HS-27A (cell line): ENCODE measurements at regions not wholly inside any gene's neighbourhood (a gene's known extent, or its start where the extent isn't known, plus 50 kb on each side); places are given as distances from the start of the nearest gene placed in this dataset.
A peak's percentile ranks its signal among the peaks of the same experiment; 100 is the strongest.
"Not testable (repeated sequence)": the region's sequence is repeated elsewhere in the genome, so short reads cannot be mapped to it uniquely, and the experiment has no call there.

Experiments
- DNase-seq: peaks from one replicate; pipeline ENCODE4 v3.0.0-alpha.2; 2012; ENCODE audit warnings: low read depth, missing footprints

DNA sequence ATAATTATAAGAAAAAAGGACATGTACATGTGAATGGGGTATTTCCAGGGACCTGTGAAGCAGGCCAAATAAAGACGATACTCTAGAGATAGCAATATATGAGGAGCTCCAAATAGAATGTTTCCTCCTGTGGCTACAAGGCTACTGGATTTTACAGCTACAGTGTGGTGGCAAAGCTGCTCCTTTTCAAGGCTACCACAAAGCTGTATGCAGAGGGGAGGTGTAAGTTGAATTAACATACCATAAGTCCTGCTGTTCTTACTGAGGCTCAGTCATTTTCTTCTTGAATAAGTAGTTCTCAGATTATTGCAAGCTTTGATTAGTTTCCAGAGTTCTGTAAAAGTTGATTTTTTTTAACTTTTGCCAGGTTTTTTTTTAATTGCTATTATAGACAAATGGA, 1184.6 kb upstream of the EPHA6 start:
- no peak for DNase-seq

DNA sequence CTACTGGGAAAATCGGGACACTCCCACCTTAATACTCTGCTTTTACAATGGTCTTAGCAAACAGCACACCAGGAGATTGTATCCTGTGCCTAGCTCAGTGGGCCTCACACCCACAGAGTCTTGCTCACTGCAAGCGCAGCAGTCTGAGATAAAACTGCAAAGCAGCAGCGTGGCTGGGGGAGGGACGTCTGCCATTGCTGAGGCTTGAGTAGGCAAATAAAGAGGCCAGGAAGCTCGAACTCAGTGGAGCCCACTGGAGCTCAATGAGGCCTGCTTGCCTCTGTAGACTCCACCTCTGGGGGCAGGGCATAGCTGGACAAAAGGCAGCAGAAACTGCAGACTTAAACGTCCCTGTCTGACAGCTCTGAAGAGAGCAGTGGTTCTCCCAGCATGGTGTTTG, 1169.1 kb upstream of the EPHA6 start:
- no peak for DNase-seq

DNA sequence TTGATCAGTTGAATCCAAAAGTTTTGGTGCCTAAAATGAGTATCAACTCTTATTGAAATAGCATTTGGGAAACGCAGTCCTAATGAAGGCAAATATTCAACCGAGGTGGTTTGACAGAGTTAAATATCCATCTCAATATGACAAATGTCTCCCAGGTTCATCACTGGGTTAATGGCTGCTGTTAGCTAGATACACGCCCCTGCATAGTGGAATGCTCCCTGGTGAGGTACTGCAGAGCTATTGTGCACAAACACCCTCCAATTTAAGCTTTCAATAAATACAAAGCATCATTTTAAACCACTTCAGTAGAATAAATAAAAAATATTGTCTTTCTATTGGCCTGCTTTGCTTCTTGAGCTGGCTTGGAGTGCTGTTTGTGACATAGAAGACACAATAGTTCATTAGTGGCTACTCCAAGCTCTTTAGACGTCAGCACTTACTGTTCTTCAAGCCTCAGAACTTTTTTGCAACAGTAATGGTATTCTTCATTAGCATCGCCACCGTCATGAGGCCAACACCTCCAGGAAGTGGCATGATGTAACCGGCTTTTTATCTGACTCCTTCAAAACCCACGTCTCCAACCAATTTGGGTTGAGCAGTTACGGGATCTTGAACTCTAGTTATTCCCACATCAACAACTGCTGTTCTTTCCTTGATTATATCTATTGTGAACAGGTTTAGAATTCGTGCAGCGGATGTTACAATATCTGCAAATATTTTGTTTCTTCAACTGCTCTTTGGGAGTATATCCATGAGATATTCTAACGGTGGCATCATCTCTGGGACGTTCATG, 1159.6 kb upstream of the EPHA6 start:
- DNase-seq = peak; percentile 45

DNA sequence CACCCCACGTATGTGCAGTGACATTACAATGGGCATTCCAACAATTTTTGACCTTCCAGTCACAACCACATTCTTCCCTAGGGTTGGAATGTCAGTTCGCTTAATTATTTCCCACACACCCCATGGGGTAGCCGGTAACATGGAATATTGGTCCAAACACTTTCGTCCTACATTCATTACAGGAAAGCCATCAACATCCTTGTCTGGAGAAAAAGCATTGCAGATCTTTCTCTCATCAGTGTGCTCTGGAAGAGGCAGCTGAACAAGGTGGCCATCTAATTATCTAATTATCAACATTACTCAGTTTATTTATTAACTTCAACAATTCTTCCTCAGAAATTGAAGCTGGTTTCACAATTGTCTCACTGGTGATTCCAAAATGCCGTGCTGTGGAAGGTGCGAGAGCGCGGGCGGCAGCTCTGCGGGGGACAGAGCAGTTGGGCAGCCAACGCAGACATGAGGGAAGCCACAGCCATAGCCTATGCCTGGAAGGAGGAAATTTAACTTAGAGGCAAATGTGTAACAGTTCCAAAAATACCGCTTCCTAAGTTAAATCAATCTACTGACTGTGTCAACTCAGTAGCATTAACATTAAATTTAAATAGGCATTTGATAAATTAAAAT, 1158.9 kb upstream of the EPHA6 start:
- no peak for DNase-seq

DNA sequence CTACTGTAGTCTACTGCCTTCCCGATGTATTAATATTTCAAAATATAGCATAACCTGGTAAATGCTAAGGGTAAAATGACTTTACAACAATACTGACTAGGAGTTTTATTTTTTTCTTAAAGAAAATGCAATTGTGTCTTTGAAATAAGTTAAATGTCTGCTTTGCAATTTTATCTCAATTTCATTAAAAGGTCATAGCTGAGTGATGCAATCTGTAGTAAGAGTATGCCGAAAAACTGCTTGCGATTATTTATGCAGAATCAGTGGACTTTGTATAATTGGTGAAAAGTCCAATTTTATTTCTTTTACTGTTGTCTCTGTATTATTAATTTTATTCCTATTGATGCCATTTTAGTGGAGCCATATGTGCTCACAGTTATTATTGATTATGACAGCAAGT, 1143.6 kb upstream of the EPHA6 start:
- DNase-seq = no peak

DNA sequence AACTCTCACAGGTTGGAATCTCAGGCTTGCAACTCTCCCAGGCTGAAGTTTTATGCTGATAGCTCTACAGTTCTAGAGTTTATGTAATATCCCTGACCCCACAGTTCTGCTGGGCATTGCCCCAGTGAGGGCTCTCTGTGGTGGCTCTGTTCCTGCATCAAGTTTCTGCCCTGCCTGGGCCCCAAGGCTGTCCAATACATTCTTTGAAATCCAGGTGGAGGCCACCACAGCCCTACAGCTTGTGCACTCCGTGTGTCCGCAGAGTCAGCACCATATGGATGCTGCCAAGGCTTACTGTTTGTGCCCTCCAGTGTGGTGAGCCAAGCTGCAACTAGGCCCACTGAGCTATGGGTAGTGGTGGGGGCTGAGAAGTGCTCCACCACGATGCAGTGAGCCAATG, 1141.2 kb upstream of the EPHA6 start:
- DNase-seq = no peak

DNA sequence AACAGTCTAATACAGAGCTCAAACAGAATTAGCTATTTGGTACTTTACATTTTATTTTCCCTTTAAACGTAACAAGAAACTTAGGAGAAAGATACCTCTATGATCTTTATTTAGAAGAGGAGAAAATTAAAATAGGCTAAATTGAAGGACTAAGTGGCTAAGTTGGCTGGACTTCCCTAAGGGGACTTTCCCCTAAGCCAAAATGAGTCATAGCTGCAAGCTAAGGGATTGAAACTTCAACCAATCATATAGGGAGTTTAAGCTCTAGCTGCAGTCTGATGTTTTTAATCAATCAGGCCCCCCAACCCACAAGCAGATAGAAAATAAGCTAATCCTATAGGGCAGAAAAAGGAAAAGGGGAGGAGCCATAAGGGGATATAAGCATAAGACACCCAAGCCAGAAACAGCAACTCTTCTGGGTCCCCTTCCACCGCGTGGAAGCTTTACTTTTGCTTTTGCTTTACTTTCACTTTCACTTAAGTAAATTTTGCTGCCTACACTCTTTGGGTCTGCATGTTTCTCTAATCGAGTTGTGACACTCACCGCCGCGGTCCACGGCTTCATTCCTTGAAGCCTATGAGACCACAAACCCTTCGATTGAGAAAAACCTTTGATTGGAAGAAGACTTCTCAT, 1108.5 kb upstream of the EPHA6 start:
- no peak for DNase-seq

DNA sequence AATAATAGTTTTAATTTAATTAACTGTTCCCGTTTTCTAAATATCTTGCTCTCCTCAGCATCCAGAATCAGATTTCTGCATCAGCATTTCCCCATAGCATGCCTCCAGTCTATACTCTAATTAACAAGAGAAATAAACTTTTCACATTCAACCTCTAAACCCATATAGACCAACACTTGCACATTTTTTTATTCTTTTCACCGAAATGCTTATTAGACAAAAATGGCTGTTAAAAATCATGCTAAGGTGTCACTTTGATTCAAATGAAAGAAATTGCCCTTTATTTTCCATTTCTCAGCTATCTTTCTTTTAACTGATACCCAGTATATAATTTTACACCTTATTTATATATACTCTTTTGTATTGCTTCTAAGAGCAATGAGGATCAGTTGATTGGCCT, 1107.1 kb upstream of the EPHA6 start:
- no peak for DNase-seq

DNA sequence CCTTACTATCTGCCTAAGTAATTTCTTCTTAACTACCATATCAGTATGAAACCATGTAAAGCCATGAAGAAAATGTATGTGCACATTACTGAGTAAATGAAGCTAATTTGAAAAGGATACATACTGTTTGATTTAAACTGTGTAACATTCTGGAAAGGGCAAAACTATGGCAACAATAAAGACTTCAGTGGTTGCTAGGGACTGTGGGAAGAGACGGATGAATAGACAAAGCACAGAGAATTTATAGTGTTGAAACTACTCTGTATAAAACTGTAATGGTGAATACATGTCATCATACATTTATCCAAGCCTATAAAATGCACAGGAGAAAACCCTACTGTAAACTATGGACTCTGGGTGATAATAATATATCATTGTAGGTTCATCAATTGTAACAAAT, 1103.7 kb upstream of the EPHA6 start:
- DNase-seq = no peak

DNA sequence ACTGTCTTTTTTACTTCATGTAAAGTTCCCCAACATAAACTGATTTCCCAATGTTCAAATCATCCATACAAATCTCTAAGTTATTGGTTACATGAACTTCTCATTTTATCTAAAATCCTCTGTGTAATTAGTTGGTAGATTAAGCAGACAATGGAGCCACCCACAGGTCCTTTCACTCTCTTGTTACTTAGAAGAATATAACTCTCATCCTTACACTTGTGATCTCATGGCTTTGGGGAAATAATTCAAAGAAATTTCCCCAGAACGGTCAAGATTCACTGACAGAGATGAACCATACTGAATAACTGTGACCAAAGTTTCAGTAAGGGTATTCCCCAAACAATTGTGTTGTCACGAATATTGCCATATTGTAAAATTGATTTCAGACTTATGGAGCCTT, 1102.6 kb upstream of the EPHA6 start:
- DNase-seq = no peak

DNA sequence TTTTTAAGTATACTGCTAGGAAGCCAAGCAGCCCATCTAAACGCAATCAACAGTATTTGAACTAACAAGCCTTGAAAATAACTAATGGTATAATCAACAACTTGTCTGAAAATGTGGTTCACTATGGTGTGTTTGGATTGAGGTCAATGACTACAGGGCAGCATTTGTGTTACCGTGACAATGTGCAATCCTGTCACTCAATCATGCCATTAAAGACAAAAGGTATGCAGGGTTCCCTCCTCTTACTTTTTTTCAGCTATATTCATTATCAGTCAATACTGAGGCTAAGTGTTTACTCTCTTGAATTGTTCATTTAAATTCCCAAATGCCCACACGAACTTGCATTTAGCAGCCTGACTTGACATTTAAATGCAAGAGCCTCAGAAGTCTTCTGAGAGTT, 1099.3 kb upstream of the EPHA6 start:
- no peak for DNase-seq

DNA sequence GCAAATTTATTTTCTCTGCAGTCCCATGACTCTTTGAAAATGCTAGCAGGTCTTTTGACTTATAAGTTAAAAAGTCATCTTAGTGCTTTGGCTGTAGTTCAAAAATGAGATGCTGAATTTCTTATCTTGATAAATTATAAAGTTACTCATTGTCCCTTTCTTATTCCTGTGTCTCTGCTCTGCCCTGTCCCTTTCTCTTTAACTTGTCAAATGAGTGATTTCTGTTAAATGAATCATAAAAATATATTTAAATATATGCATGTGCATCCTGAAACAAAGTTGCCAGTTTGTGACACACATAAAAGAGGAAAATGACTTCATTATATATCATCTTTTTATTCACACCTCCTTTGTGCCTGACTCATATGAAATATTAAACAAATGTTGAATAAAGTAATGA, 1097.3 kb upstream of the EPHA6 start:
- DNase-seq = no peak

DNA sequence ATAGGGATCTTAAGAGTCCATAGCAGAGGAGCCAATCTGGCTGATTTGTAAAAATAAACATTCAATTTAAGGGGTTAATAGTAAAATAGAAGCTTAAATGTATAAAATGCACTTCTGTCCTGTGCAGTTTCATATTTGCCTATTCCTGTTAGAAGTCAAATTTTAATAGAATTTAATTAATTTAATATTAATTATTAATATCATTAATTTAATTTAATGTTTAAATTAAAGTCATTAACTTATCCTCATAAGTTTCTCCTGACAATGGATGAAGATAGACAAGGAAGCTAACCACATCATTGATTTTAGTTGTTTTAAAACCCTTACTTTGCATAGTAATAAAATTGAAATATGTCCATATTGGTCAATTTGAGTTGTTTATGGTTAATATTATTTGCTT, 1096.2 kb upstream of the EPHA6 start:
- no peak for DNase-seq

DNA sequence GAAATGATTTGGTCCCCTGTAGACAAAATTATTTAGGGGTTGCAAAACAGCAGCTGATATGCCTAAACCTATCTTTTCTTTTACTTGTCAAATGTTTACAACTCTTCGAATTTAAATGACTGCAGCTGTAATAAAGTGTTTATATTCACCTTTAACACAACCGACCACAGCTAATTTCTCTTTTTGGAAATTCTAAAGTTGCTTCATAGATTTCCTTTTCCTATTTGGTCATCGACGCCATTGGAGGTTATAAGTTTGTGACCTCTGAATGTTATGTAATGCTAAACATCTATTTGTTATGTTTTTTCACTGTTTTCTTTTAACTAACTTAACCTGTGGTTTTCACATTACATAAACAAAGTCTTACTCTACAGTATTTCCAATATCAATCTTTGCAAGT, 1094.9 kb upstream of the EPHA6 start:
- DNase-seq = no peak

DNA sequence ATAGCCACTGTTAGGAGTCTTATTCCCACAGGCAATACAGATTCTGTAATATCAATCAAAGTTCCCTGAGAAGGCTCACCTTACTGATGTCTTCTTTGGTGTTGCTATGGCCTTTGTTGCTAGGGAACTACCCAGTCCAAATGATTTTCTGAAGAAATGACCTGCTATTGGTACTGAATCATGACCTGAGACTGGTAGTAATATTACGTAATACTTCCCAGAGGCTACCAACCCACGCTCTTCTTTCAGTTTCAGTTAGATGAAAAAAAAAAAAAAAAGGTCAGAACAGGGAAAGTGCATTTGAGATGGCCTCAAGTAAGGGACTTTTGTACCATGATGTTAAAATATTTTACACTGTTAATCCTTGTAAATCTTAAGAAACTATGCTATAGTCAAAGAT, 1092.5 kb upstream of the EPHA6 start:
- DNase-seq = no peak

DNA sequence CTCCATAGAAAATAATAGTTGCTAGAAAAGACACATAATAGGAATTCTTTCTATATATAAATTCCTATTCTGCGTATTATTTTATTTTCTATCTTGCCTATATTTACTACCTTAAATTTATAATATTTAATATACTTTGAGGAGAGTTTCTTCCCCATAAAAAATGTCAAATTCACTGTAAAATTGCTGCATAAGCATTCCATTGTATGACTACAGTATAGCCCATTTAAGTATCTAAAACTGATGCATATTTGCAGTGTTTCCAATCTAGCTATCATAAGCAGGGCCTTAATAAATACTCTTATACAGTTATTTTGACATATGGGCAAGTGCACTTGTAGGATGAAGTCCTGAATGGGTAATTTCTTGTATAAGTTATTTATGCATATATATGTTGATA, 1088.6 kb upstream of the EPHA6 start:
- no peak for DNase-seq

DNA sequence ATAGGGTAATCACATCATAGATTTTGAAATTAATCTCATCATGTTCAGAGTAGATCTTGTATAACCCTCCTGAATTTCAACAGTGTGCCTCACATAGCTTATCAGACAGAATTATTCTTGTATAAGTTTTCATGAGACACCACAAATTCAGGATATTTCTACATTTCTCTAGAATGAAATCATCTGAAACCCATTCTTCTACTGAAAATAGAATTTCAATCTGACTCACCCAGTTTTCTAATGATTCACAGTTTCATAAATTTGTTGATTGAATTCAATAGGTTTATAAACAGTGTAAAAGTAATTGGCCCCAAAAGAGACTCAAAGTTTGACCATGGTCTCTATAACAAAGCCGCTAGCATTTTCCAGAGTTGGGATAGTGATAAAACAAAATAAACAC, 1082.6 kb upstream of the EPHA6 start:
- no peak for DNase-seq

DNA sequence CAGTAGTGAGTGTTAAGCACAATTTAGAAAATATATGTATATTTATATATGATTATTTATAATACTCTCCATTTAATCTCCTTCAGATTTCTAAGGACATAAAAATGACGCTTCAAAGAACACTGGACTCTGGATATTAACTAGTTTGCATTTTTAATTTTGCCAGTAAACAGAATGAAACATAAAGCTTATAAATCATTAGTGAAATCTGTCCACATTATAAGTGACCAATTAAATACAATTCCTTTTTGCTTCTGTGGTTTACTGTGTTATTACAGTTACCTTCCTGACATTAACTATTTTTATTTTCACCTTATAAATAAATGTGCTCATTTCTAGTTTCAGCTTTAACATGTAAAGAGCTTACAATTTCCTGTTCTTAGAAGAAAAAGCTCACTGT, 1081.1 kb upstream of the EPHA6 start:
- no peak for DNase-seq

DNA sequence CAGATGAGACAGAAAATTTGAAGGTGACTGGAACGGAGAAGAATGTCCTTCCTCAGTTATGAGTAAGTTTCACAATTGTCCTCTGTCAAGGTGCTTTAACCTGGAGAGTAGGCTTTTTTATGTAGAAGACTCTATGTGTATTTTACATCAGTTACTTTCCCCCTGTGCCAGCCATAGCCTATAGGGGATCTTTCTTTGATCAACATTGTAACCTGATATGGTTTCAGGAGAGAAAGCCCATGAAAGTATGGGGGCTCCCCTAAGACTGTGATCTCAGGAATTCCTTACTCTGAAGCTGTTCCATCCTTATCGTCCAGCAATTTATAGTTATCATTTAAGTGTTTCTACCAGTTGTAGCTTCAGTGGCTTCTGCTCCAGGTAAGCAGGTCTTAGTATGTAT, 1076.3 kb upstream of the EPHA6 start:
- no peak for DNase-seq

DNA sequence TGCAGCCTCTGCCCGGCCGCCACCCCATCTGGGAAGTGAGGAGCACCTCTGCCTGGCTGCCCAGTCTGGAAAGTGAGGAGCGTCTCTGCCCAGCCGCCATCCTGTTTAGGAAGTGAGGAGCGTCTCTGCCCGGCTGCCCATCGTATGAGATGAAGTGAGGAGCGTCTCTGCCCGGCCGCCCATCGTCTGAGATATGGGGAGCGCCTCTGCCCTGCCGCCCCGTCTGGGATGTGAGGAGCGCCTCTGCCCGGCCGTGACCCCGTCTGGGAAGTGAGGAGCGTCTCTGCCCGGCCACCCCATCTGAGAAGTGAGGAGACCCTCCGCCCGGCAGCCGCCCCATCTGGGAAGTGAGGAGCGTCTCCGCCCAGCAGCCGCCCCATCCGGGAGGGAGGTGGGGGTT, 1069.5 kb upstream of the EPHA6 start:
- DNase-seq = not testable (repeated sequence)

DNA sequence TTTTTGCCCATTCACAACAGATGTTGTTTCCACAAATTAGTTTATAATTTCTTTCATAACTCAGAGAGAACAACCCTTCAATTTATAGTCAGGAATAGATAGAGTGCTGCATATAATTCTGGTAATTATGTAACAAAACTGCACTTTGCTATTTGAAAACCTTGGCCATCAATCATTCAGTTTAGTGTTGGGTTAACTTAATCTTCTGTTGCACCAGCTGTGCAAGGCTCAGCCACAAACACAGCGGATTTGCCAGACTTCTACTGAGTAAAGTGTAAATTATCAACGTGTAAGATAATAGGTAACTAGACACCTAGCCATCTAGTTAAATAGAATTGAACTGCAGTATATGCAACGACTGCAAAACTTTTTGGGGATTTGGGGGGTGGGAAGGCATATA, 1064.3 kb upstream of the EPHA6 start:
- DNase-seq = no peak

DNA sequence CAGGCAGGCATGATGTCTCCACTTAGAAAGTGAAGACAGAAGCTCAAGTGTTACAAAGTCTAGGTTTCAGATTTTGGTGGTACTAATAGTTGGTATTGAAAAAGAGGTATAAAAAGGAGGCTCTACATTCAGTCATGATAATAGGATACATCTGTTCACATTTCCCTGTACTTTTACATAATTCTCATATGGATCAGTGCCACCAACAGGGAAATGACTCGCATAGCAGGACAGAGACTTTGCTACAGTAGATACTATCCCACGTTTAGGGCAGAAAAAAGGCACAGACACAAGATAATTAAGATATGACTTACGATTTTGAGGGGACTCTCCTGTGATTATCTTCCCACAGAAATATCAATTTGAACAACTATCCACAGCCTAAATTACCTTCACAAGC, 1062.9 kb upstream of the EPHA6 start:
- DNase-seq = no peak

DNA sequence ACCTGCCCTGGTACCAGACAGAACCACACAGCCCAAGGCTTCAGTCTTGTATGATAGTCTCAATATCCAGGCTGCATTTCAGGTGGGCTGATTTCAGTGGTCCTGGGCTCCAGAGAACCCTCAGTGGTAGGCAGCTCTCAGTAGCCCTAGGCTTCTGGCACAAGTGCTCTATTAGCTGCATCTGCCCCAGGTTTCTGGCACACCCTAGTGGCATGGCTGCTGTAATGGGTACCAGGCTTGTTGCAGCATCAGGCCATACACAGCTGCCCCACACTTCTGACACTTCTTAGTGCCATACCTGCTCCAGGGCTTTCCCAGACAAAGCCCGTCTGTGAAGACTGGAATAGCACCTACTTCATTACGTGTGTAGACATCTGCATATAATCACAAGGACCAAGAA, 1062.2 kb upstream of the EPHA6 start:
- no peak for DNase-seq

DNA sequence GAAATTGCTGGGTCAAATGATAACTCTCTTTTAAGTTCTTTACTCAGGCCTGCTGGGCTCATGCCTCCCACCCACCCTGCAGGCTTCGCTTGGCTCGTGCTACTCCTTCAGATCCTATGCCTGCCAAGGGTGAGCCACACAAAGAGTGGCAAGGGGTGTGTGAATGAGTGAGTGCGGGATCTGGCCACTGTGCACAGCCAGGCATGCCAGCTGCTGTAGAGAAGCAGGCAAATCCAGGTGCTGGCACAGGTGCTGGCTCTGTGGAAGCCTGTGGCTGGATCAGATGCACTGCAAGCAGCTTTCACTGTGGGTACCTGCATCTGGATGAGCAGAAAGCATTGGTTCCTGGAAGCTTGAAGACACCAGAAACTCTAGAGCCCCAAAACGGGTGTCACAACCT, 1055.7 kb upstream of the EPHA6 start:
- DNase-seq = no peak
